Stimulated activated CD8-positive, alpha-beta memory T cell treated with anti-CD3 and anti-CD28 coated beads, Interleukin-15, amount 100 ng/mL, for 48 hours (primary cell): ENCODE measurements at regions not wholly inside any gene's neighbourhood (a gene's known extent, or its start where the extent isn't known, plus 50 kb on each side); places are given as distances from the start of the nearest gene placed in this dataset.
"Not testable (repeated sequence)": the region's sequence is repeated elsewhere in the genome, so short reads cannot be mapped to it uniquely, and the experiment has no call there.

Experiments
- DNase-seq, 2 donors: peaks; one replicate each; pipeline ENCODE4 v3.0.0-alpha.2; 2020; ENCODE audit warnings: low read depth in 2 of 2

DNA sequence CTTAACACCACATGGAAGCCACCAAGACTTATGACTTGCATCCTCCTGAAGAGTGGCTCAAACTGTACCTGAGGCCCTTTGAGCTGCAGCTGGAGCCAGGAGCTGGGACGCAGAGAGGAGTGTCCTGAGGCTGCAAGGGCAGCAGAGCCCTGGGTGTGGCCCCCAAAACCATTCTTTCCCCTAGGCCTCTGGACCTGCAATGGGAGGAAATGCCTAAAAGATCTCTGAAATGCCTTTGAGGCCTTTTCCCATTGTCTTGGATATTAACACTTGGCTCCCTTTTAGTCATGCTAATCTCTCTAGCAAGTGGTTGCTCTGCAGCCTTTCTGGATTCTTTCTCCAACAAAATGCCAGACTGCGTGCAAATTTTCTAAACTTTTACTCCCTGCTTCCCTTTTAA is 156.1 kb downstream of the SLC38A4 start:
- no peak for DNase-seq

DNA sequence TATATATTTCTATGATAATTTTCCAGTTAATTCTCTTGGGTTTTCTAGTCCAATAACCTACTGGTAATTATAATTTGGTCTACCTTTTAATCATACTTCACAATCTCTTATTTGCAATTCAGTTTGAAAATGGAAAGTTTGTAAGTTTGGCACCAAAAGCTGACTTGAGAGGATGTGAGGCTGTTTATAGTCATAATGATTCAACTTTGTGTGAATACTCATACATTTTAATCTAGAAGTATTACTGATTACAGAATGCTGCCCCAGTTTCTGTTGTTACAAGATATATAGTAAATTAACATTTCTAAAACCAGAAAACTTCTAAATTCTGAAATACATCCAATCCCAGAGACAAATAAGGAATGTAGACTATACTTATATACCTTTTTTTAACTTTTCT is 158.2 kb downstream of the SLC38A4 start:
- DNase-seq: no peak

DNA sequence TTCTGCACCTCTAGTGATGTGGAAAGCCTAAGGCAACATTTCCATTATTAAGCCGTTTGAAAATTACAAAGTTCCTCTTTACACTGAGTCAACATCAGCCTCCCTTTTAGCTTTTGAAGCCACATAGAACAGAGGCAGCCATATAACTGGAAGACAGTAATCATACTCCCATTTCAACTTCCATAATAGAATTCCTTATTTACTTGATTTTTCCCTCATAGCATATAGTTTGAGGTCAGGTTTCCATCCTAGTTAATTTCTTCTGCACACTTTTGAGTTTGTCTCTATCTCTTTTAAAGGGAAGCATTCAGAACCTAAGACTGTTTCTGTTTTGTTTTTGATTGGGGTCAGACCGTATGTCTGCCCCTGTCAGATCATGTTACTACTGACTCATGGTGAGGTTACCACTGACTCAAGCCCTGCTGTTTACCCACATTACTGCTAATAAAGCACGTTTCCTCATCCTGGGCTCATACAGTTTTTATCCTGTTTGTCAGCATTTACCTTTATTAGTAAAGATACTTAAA is 161.0 kb downstream of the SLC38A4 start:
- DNase-seq: no peak

DNA sequence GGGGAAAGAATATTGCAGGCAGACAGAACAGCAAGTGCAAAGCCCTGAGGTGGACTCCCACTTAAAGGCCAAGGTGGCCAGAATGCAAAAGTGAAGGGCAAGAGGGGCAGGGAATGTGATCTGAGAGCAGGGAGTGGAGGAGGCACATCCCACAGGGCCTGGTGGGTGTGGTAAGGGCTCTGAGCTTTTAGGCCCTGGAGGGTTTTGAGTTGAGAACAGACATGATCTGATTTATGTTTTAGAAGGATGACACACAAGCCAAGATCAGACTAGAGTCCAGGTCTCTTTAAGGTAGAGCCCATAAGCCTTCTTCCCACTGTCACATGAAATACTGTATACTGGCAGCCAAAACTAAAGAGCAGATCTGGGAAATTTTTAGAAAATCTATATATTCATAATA is 162.5 kb downstream of the SLC38A4 start:
- no peak for DNase-seq

DNA sequence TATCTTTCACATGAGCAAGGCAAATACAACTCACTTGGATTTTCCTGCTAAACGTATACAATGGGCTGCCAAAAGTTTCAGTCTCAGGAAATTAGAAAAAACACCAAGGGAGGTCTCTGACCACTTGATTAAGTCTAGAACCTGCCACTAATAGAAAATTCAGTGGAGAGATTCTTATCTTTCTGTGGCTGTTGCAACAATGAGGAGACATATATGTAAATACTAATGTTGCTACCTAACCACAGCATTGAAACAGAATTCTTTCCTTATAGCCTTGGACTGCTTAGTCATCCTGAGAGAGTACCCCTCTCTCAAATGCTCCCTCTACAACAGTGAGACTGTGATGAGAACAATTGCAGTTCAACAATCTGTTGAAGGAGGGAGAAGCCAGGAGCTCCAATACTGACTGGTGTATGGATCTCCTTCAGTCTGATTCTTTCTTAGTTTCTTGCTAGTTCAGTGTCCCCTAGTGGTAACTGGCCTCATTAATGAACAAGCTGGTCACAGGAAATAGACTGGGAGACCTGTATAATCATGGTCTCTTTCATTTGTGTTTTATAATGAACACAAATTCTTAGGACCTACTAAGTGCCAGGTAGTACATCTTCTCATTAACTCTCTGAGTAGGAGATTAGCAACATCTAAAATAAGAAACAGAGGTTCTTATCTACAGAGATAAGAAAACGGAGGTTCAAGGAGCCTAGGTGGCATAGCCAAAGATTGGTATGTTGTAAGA is 164.5 kb downstream of the SLC38A4 start:
- no peak for DNase-seq

DNA sequence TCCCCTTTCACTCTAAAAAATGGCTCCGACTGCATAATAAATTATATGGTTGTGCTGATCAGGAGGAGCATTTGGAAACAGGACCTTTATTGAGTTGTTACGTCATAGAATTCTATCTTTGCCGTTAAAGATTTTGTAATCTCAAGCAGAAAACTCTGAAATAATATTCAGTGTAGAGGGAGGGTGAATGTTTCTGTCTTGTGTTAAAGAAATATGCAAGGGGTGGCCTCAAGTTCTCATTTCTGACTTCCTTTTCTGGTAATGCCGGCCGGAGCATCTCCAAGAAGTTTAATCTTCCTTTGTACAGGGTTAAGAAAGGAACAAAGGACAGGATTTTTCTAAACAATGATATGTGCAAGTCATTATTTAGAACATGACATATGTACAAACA is 165.1 kb downstream of the SLC38A4 start:
- DNase-seq: no peak

DNA sequence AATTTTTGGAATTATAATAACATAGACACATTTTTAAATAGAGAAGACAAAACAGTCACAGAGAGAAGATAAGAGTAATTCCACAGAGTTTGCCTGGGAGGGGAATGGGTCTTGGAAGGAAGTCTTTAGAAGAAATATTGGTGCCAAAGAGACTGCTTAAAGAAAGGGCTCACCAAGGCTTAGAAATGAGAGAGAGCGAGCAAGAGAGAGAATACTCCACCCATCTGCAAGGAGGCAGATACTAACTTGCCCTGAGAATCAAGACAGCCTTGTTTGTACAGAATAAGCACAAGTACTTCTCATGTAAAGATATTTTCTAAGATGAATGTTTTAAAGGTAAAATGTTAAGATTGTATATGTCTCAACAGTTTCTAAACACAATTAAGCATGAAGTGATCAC is 165.5 kb downstream of the SLC38A4 start:
- DNase-seq: no peak

DNA sequence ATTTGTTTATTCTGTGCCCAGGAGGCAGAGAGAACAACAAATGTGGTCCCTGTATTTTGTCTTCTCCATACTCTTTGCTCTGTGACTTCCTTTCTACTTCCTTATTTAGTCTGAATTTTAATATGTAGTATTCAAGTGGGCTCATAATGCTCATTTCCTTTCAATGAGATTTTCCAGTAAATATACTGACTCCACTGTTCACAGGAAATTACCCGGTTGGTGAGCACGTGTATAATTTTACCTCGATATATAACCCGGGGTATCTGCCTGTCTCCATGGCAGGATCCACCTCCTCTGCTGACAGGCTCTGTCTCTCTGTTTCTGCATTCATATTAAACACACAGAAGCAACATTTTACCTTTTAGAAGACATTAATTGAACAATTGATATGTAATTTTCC is 166.0 kb downstream of the SLC38A4 start:
- no peak for DNase-seq

DNA sequence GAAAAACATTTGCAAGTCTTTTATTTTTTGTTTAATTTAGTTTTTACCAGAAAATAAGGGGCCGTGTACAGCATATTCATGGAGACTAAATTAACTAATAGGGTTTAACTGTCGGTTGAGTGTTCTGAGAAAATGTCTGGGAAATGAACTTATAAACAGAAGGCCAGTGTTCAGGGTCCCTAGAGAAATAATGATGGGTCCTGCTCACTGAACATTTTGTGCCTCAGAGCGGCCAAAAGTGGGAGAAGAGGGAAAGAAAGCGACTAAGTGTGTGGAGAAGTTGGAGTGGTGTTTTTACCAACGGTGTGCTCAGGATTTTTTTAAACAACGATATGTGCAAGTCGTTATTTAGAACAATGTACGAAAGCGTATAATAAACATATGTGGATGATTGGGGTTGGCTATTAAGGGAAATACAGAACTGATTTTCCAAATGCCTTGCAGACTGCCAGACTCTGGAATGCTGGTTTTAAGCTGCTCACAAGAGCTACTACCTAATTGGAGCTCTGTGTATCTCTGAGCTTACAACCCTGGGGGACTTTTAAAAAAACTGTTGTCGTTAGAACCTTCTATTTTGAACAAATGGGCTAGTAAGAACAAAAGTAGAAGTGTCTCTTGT is 166.7 kb downstream of the SLC38A4 start:
- DNase-seq: no peak

DNA sequence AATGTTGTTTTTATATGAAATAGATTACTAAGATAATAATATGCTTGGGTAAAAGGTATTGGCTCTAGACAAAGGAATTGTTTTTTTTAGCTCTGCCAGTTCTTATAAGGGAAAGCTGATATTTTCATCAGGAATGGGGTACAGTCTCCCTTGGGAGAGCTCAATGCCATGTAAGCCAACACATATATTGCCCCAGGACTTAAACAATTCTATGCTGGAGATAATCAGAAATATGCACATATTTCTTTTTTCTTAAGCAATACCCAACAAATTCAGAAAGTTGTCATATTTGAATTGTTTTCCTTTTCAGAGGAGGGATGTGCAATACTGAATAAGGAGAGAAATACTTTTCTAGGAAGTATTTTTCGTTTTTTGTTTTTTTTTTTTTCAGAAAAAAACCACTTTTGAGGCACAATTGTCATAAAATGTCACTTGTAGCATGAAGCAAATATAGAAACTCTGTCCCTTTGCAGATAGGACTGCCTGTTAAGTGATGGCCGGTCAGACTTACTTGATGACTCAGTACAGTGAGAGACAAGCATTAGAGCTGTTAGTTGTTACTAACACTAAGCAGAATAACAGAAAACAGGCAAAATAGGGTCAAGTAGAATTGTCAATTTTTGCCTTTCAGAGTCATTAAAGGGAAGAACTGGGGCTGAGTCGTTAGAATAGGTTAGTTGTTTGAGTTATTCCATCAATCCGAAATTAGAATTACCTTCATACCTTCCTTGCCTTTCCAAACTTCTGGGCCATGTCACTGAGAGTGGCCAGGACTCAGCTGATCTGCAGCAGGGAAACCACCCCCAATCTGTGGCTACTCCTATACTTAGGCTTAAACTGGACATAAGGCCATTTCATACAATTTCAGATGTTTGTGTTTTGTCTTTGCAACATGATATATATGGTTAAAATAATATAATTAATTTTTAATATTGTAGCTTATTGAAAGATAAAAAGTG is 168.1 kb downstream of the SLC38A4 start:
- no peak for DNase-seq

DNA sequence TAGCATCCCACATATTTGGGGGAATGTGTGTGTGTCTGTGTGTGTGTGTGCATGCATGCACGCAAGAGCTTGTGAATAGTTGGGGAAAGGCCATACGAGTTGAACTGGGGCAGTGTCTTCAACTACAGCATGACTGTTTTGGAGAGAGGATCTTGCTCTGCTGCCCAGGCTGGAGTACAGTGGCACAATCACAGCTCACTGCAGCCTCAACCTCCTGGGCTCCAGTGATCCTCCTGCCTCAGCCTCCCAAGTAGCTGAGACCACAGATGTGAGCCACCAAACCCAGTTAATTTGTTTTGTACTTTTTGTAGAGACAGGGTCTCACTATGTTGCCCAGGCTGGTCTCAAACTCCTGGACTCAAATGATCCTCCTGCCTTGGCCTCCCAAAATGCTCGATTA is 169.8 kb downstream of the SLC38A4 start:
- DNase-seq: not testable (repeated sequence)

DNA sequence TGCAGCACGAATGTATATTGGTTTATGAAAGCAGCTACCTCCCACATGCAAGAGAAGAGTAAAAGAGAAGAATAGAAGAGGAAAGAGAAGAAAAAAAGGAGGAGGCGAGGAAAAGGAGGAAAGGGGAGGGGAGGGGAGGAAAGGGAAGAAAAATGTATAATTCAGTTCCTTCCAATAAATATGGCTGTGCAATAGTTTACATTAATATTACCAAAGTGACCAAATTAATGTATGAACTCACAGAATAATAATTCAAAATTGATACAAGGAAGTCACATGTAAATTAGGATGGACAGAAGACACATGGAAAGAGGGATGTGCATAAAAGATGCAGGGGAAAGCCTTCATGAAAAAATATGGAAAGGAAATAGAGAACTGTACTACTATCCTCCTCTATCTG is 172.5 kb downstream of the SLC38A4 start:
- DNase-seq: no peak

DNA sequence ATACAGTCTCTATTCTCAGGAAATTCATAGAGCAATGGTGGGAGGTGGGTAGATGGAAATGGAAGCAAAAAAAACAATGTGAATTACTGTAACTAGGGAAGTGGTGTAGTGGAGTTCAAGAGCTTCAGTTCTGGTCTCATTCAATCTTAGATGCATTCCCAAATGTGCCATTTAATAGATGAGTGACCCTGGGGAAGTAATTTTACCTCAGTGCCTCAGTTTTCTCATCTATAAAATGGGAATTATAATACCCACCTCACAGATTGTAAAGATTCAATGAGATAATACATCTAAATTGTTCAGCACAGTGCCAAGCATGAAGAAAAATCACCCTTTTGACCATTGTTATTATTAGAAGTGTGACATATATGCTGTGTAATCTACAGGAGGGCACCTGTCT is 173.1 kb downstream of the SLC38A4 start:
- DNase-seq: no peak

DNA sequence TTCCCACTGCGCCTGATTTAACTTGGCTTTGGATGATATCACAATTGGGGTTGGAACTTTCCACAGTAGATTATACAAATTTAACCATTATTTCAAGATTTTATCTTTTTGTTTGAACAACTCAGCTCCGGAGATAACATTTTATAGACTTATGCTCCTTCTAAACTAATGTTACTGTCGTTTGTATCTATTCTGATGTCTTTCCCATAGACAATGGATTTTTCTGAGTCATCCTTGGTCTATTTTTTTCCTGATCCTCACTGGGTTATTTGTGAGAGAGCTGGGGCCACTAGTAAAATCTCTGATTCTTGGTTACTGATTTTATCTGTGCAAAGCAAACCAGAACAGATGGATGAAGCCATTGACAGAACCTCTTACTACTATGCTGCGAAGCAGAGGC is 175.1 kb downstream of the SLC38A4 start:
- no peak for DNase-seq

DNA sequence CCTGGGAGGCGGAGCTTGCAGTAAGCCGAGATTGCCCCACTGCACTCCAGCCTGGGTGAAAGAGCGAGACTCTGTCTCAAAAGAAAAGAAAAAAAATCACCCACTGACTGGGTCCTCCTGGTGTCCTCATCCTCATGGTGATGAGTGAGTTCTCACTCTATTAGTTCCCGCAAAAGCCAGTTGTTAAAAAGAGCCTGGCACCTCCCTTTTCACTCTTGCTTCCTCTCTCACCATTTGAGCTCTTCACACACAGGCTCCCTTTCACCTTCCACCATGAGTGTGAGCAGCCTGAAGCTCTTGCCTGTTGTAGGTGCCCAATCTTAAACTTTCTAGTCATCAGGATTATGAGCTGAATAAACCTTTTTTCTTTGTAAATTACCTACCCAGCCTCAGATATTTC is 176.4 kb downstream of the SLC38A4 start:
- DNase-seq: no peak

DNA sequence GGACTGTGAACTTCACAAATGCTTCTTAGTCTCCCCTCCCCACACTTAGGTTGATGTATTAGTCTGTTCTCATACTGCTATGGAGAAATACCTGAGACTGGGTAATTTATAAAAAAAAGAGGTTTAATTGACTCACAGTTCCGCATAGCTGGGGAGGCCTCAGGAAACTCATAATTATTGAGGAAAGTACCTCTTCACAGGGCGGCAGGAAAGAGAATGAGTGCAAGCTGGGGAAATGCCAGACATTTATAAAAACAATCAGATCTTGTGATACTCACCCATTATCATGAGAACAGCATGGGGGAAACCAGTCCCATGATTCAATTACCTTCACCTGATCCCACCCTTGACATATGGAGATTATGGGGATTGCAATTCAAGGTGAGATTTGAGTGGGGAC is 178.8 kb downstream of the SLC38A4 start:
- DNase-seq: no peak

DNA sequence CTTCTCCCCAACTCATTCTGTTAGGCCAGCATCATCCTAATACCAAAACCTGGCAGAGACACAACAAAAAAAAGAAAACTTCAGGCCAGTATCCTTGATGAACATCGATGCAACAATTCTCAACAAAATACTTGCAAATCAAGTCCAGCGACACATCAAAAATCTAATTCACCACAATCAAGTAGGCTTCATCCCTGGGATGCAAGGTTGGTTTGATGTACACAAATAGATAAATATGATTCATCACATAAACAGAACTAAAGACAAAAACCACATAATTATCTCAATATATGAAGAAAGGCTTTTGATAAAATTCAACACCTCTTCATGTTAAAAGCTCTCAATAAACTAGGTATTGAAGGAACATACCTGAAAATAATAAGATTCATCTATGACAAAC is 184.1 kb downstream of the SLC38A4 start:
- not testable (repeated sequence) for DNase-seq

DNA sequence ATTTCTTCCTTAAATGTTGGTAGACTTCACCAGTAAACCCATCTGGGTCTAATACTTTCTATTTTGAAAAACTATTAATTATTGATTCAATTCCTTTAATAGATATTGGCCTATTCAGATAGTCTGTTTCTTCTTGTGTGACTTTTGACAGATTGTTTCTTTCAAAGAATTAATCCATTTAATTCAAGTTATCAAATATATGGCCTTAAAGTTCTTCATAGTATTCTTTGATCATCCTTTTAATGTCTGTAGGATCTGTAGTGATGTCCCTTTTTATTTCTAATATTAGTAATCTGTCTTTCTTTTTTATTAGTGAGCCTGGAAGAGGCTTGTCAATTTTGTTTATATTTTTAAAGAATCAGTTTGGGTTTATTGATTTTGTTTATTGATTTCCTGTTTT is 190.0 kb downstream of the SLC38A4 start:
- DNase-seq: no peak

DNA sequence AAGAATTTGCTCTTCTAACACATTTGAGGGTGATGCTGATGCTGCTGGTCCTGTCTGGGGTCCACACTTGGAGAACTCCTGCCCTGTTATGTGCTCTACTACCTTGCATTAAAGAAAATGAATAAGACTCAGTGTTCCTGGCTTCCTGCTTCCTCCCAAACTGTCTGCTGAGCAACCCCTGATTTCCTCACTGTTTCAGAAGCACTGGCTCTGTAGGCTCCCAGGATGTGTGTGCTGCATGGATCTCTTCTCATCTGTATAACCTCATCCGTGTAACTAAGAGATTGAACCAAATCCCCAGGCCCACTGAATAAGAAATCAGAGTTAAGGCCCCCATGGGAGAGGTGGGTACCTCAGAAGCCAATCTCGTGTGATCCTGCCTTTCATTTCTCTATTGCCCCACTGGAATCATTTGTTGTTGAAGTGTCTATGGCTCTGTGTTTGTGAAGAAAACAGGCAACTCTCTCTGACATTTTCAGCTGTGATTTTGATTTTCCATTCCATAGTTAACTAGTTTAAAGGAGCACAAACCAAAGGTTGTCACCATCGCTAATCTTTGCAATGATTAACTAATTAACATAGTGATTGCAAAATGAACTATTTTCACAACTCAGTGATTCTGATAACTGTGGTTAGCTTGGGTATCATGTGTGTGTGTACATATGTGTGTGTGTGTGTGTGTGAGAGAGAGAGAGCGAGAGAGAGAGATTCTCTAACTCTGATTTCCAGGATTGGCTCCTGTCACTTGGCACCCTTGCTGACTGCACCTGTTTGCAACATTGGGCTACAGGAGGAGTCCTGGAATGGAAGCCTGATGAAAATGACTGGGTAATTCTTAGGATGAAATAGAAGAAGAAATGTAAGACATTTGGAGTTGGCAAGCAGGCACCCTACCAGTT is 196.2 kb downstream of the SLC38A4 start:
- no peak for DNase-seq

DNA sequence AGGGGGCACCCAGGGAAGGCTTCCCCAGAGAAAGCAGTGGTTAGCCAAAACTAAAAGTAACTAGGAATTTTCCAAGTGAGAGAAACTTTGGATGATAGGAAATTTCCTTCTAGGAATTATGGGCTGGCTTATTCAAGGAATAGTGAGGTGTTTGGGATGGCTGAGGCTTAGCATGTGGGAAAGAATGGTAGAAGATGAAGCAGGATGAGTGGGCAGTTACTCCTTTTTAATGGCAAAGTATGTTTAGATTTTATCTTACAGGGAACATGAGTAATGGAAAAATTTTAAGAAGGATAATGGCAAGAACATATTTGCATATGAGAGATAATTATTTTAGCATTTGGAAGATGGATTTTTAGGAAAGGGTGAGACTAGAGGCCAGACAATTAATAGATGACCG is 197.6 kb downstream of the SLC38A4 start:
- no peak for DNase-seq

DNA sequence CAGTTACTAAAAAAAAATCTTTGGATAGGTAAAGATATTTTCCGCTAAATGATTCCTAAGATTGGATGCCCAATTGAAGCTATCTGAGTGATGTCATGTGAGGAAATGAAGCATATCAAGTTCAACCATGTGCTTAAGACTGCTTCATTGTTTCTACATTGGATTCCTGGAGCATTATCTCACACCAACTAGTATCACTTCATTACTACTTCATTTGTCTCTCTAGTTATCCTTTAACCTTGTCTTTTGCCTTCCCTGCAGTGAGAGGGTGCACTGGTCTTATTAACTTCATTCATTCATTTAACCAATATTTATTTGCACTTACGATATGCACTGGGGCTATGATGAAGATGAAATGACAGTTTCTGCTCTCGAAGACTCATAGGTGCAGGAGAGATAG is 198.1 kb downstream of the SLC38A4 start:
- DNase-seq: no peak
